PC-3 (cell line): ENCODE measurements at regions not wholly inside any gene's neighbourhood (a gene's known extent, or its start where the extent isn't known, plus 50 kb on each side); places are given as distances from the start of the nearest gene placed in this dataset.

ENCODE experiments used
- ATAC-seq: fragments of 200-7000 bp; cut with Tn5 transposase; 2 replicates; pipeline ENCODE4 v1.9.1; 2020; ENCODE audit warnings: mild to moderate bottlenecking, moderate library complexity
- BruUV-seq: library from RNA; stranded (reverse); fragments of 400-500 nt; replicated peaks from 2 replicates; lab custom pipeline; 2021; lab: Mats Ljungman, UMichigan
- CTCF ChIA-PET: fragments of 300-600 bp; sonication (Branson Sonifier 250); formaldehyde crosslinking; loops from one replicate; lab custom pipeline; 2022; ENCODE audit warnings: antibody characterized with exemption; lab: Charles Lee
- POLR2A ChIA-PET: fragments of 300-600 bp; sonication (Branson Sonifier 250); formaldehyde crosslinking; loops from one replicate; lab custom pipeline; 2022; ENCODE audit warnings: antibody characterized with exemption; ENCODE audit not compliant: unreplicated experiment; lab: Charles Lee
- DNase-seq: peaks from one replicate; pipeline ENCODE4 v3.0.0-alpha.2; 2015
- H2AFZ ChIP-seq: fragments of 300-600 bp; sonication (generic); 2 replicates; pipeline ENCODE4 v1.6.0; 2016; ENCODE audit warnings: antibody characterized with exemption, low read length
- H3F3A ChIP-seq: fragments of 300-600 bp; sonication (generic); one replicate; pipeline ENCODE4 v1.6.0; 2017; ENCODE audit warnings: antibody characterized with exemption, low read length, control low read depth, mild to moderate bottlenecking; ENCODE audit not compliant: unreplicated experiment
- H3K27ac ChIP-seq: fragments of 300-600 bp; sonication (generic); 2 replicates; pipeline ENCODE4 v1.5.1; 2016; ENCODE audit warnings: mild to moderate bottlenecking, low read length
- H3K27me3 ChIP-seq: fragments of 300-600 bp; sonication (generic); 2 replicates; pipeline ENCODE4 v1.6.1; 2016; ENCODE audit warnings: low read length, mixed read lengths
- H3K36me3 ChIP-seq: fragments of 300-600 bp; sonication (generic); 2 replicates; pipeline ENCODE4 v1.6.1; 2016; ENCODE audit warnings: low read depth, mixed run types, low read length, mixed read lengths
- H3K4me1 ChIP-seq: fragments of 300-600 bp; sonication (generic); 2 replicates; pipeline ENCODE4 v1.5.1; 2016; ENCODE audit warnings: low read length; ENCODE audit not compliant: insufficient read depth
- H3K4me2 ChIP-seq: fragments of 300-600 bp; sonication (generic); 2 replicates; pipeline ENCODE4 v1.6.0; 2016; ENCODE audit warnings: low read length
- H3K4me3 ChIP-seq: fragments of 300-600 bp; sonication (generic); 2 replicates; pipeline ENCODE4 v1.5.1; 2016; ENCODE audit warnings: mild to moderate bottlenecking, low read length, mixed read lengths
- H3K79me2 ChIP-seq: fragments of 300-600 bp; sonication (generic); 2 replicates; pipeline ENCODE4 v1.6.1; 2017; ENCODE audit warnings: low read length, mixed read lengths
- H3K9ac ChIP-seq: fragments of 300-600 bp; sonication (generic); 2 replicates; pipeline ENCODE4 v1.6.0; 2016; ENCODE audit warnings: mild to moderate bottlenecking, low read length
- H3K9me2 ChIP-seq: fragments of 300-600 bp; sonication (generic); replicated peaks from 2 replicates; pipeline ENCODE4 v1.6.1; 2016; ENCODE audit warnings: mixed run types, low read length, mixed read lengths
- H3K9me3 ChIP-seq: fragments of 300-600 bp; sonication (generic); 2 replicates; pipeline ENCODE4 v1.6.1; 2016; ENCODE audit warnings: low read length, mixed read lengths
- H4K20me1 ChIP-seq: fragments of 300-600 bp; sonication (generic); 2 replicates; pipeline ENCODE4 v1.6.1; 2016; ENCODE audit warnings: low read length, mixed read lengths
- EZH2 ChIP-seq: fragments of 300-600 bp; sonication (generic); IDR thresholded peaks from one replicate; pipeline ENCODE4 v1.6.1; 2017; ENCODE audit warnings: antibody characterized with exemption, mild to moderate bottlenecking, low read length; ENCODE audit not compliant: unreplicated experiment
- EZH2phosphoT487 ChIP-seq: fragments of 300-600 bp; sonication (generic); IDR thresholded peaks from 2 replicates; pipeline ENCODE4 v1.6.1; 2018; ENCODE audit warnings: mild to moderate bottlenecking, antibody characterized with exemption, low read length, borderline replicate concordance
- intact Hi-C: fragments of 100-400 bp; cut with micrococcal nuclease; formaldehyde crosslinking; loops from 2 replicates; pipeline ENCODE4 v1.9.0; 2023
- TF ChIP-seq, protein P1 (sequence below): fragments of 300-600 bp; sonication (generic); conservative IDR thresholded peaks from 2 replicates; pipeline ENCODE4 v1.5.1; 2017; ENCODE audit warnings: antibody characterized with exemption, low read depth, mild to moderate bottlenecking, low read length

DNA sequence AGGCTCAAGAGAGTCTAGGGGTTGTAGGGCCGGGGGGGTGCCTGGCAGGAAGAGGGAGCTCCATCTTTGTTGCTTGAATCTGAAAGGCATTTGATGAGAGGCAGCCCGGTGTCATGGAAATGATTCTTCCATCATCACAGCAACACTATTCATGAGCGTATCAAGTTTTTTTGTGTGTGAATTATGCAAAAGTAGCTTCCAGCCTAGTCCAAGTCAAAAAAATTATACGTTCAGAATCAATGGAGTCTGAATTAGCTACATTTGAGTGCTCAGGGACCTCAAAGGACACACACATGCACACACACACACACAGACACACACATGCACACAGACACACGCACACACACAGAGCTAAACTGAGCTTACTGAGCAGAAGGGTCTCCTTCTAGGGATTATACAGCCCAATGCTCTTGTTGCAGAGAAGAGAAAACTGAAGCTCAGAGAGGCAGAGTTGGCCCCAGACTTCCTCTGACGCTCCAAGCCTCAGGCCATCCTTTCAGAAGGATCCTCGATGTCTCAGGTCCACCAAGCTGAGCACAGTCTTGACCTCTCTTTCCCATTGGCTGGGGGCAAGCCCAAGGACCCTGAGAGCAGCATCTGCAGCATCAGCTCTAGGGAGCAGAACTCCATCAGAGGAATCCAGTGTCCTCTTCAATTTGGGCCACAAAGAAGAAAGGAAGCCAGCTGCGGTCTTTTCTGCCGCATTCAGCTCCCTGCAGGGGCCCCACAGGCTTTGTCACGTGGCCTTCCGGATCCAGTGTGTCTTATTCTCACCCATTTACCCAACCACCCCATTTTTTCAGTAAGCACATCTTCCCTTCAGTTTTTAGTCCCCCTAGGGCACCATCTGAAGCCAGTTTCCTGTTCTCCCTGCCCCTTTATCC, 228.0 kb downstream of the UACA start:
- Histone ChIP-seq H3K9me2 (no peaks in the 10 kb centered on the region), H4K20me1 (no peaks in the 10 kb centered on the region), H3K27me3 (no peaks in the 10 kb centered on the region), H3K9ac (no peak overlapping the region), H3K36me3 (no peaks in the 10 kb centered on the region), H3K4me2 (no peak overlapping the region), H3K4me1 (peaks cover 11% of the 10 kb centered on the region), H3K4me3 (no peak overlapping the region), H3F3A (no peaks in the 10 kb centered on the region), H2AFZ (no peak overlapping the region), H3K79me2 (no peaks in the 10 kb centered on the region), H3K27ac (no peak overlapping the region), H3K9me3 (no peaks in the 10 kb centered on the region)
- ChIA-PET POLR2A (no interaction called here), CTCF (no interaction called here)
- ATAC-seq = no peak
- no peak for TF ChIP-seq EZH2phosphoT487
- TF ChIP-seq, protein P1, sequence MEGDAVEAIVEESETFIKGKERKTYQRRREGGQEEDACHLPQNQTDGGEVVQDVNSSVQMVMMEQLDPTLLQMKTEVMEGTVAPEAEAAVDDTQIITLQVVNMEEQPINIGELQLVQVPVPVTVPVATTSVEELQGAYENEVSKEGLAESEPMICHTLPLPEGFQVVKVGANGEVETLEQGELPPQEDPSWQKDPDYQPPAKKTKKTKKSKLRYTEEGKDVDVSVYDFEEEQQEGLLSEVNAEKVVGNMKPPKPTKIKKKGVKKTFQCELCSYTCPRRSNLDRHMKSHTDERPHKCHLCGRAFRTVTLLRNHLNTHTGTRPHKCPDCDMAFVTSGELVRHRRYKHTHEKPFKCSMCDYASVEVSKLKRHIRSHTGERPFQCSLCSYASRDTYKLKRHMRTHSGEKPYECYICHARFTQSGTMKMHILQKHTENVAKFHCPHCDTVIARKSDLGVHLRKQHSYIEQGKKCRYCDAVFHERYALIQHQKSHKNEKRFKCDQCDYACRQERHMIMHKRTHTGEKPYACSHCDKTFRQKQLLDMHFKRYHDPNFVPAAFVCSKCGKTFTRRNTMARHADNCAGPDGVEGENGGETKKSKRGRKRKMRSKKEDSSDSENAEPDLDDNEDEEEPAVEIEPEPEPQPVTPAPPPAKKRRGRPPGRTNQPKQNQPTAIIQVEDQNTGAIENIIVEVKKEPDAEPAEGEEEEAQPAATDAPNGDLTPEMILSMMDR = no peak
- no peak for TF ChIP-seq EZH2
- intact Hi-C loops = no loop called here
- no TSS peak for BruUV-seq
- DNase-seq = no peak

DNA sequence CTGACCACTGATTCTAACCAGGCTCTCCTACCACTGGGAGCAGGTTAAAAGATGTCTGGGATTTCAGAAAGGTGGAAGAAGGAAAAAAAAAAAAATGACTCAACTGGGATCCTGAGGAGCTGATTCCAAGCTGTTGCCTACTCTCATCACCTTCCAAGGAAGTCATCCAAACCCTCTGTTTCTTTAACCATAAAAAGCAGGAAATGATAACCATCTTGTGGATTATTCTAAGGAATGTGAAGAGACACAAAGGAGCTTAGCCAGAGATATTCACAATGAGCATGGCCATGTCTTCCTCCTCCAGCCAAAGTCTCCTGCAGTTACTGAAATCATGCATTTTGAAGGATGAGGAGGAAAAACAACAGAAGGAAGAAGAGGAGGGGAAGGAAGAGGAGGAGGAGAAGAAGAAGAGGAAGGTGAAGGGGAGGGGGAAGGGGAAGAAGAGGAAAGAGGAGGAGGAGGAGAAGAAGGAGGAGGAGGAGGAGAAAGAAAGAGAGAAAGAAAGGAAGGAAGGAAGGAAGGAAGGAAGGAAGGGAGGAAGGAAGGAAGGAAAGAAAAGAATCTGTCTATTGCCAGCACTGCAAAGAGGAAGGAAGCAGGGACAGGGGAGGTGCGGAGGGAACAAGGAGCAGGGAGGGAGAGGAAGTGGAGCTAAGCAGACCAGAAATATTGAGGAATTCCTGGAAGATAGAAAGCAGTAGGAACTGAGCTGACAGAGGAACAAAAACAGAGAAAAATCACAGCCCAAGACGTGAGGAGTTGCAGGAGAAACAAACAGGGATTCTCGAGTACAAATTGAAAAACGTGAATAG, 229.2 kb downstream of the UACA start:
- Histone ChIP-seq H3K4me1 (peaks cover 11% of the 10 kb centered on the region), H2AFZ (no peak overlapping the region), H3K4me2 (no peak overlapping the region), H3F3A (no peaks in the 10 kb centered on the region), H4K20me1 (no peaks in the 10 kb centered on the region), H3K4me3 (no peak overlapping the region), H3K9me3 (no peaks in the 10 kb centered on the region), H3K36me3 (no peaks in the 10 kb centered on the region), H3K27me3 (no peaks in the 10 kb centered on the region), H3K79me2 (no peaks in the 10 kb centered on the region), H3K9me2 (no peaks in the 10 kb centered on the region), H3K9ac (no peak overlapping the region), H3K27ac (no peak overlapping the region)
- ATAC-seq = peak; percentile 33; the same call in 1 of the 2 replicates
- TF ChIP-seq EZH2 (no peak), EZH2phosphoT487 (no peak)
- TF ChIP-seq, protein P1 = no peak
- ChIA-PET POLR2A (interaction anchor here (0.7 kb wide), 1 partner anchor 490 kb away, joined by 4 read pairs; no protein-coding TSS in a partner anchor), CTCF (interaction anchor here (0.7 kb wide), 1 partner anchor 35 kb away, joined by 3 read pairs; no protein-coding TSS in a partner anchor)
- DNase-seq = peak; percentile 35
- no TSS peak for BruUV-seq
- intact Hi-C loops = no loop called here
